ENCODE measurements at regions not wholly inside any gene's neighbourhood (a gene's known extent, or its start where the extent isn't known, plus 50 kb on each side); places are given as distances from the start of the nearest gene placed in this dataset.

DNA sequence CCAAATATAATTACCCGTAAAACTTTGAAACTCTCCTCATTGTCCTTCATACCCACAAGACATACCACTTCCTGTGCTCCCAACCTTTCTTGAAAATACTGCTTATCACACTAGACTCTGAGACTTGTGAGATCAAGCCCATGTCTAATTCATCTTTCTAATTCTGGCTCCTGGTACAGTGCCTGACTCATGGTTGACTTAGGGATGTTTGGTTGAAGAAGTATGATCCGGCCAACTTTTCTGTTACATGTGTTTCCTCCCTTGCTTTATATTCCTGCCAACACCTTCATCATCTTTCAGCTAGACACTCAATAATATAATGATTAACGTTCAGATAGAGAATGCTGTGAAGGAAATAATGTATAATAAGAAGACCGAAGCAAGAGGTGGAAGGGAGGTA, 58.2 kb downstream of the MEX3B start:
- intact Hi-C loops (cut with DNase I), result no loop called here
- Histone ChIP-seq H3K27ac (no peak overlapping the region), H3K9me3 (no peaks in the 10 kb centered on the region), H3K4me1 (ENCODE audit: insufficient read depth) (no peaks in the 10 kb centered on the region), H3K36me3 (no peaks in the 10 kb centered on the region), H3K27me3 (no peaks in the 10 kb centered on the region), H3K4me3 (no peak overlapping the region)
- no peak for DNase-seq
- 85 to 88% (median 86%) methylated on average over 4 of the region's 4 CpGs for WGBS, 3 donors
- TF ChIP-seq EP300 (IDR thresholded peaks at IDR 0.05) (no peak), POLR2A (IDR thresholded peaks at IDR 0.05) (no peak)
- TF ChIP-seq, protein P1, sequence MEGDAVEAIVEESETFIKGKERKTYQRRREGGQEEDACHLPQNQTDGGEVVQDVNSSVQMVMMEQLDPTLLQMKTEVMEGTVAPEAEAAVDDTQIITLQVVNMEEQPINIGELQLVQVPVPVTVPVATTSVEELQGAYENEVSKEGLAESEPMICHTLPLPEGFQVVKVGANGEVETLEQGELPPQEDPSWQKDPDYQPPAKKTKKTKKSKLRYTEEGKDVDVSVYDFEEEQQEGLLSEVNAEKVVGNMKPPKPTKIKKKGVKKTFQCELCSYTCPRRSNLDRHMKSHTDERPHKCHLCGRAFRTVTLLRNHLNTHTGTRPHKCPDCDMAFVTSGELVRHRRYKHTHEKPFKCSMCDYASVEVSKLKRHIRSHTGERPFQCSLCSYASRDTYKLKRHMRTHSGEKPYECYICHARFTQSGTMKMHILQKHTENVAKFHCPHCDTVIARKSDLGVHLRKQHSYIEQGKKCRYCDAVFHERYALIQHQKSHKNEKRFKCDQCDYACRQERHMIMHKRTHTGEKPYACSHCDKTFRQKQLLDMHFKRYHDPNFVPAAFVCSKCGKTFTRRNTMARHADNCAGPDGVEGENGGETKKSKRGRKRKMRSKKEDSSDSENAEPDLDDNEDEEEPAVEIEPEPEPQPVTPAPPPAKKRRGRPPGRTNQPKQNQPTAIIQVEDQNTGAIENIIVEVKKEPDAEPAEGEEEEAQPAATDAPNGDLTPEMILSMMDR (IDR thresholded peaks at IDR 0.05), result no peak

DNA sequence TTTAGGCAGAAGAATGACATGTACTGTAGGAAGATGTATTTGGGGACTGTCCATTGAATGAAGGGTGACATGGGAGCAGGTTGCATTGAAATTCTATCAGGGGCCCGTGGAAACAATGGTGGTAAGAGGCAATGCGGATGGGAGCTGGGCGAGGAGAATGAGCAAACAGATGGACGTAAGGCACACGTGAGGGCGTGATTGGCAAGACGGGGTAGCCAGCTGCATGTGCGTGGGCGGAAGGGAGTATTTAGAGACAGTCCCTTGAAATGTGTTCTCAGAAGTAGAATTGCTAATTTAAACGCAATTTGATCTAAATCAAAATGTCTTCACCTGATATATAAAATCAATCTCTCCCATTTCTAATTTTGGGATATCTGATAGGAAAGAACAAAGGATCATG, 62.3 kb downstream of the MEX3B start:
- Histone ChIP-seq H3K4me3 (no peak overlapping the region), H3K27ac (no peak overlapping the region), H3K27me3 (no peaks in the 10 kb centered on the region), H3K4me1 (ENCODE audit: insufficient read depth) (no peaks in the 10 kb centered on the region), H3K9me3 (no peaks in the 10 kb centered on the region), H3K36me3 (no peaks in the 10 kb centered on the region)
- TF ChIP-seq POLR2A (IDR thresholded peaks at IDR 0.05) (no peak), EP300 (IDR thresholded peaks at IDR 0.05) (no peak)
- TF ChIP-seq, protein P1 (IDR thresholded peaks at IDR 0.05), result no peak
- DNase-seq, result no peak
- 83 to 89% (median 89%) methylated on average over 10 of the region's 10 CpGs for WGBS, 3 donors
- intact Hi-C loops (cut with DNase I), result no loop called here

DNA sequence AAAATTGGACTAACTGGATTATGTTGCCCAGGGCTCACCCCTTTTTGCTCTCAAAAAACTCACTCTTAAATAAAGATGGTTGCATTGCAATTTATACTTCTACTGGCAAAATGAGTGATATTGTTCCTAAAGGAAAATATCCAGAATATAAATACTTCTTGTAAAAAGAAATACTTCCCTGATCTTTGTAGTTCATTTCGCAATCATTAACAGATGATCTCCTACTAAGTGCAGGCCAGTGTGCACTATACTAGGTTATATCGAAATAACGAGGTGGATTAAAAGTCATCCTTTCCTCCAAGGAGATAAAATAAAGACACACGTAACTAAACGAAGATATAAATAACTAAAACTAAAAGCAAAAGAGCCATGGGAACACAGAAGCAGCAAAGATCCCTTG, 63.0 kb downstream of the MEX3B start:
- TF ChIP-seq EP300 (IDR thresholded peaks at IDR 0.05), result no peak
- TF ChIP-seq, protein P1 (IDR thresholded peaks at IDR 0.05), result no peak
- no peak for TF ChIP-seq POLR2A (IDR thresholded peaks at IDR 0.05)
- Histone ChIP-seq H3K4me3 (no peak overlapping the region), H3K27me3 (no peaks in the 10 kb centered on the region), H3K27ac (no peak overlapping the region), H3K4me1 (ENCODE audit: insufficient read depth) (no peaks in the 10 kb centered on the region), H3K9me3 (no peaks in the 10 kb centered on the region), H3K36me3 (no peaks in the 10 kb centered on the region)
- DNase-seq, result no peak
- intact Hi-C loops (cut with DNase I), result no loop called here
- 89 to 94% (median 93%) methylated on average over 5 of the region's 5 CpGs for WGBS, 3 donors

DNA sequence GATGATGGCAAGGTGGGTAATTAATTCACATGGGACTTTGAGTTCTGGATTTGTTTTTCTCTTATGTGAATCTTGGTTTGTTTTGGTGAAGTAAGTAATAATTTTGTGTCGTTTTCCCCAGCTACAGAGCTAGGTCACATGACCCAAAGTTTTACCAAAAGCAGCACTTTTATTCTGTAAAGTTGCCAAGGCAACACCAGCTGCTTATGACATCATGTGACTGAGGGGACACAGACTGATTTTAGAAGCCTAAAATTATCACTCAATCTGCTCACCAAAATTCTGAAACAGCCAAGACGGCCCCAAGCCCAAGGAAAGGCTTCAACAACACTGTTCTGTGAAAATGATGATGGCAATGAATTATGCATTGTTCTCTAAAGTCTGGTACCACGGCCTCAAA, 63.9 kb downstream of the MEX3B start:
- H3K4me1 ChIP-seq (ENCODE audit: insufficient read depth), result no peaks in the 10 kb centered on the region
- intact Hi-C loops (cut with DNase I), result no loop called here
- WGBS, 3 donors, result 22 to 33% (median 29%) methylated on average over 3 of the region's 3 CpGs

More for the DNA sequence above, 63.9 kb downstream of the MEX3B start:
- DNase-seq, result no peak
- H3K4me3 ChIP-seq, result no peak overlapping the region
- H3K36me3 ChIP-seq, result no peaks in the 10 kb centered on the region
- H3K9me3 ChIP-seq, result no peaks in the 10 kb centered on the region
- H3K27me3 ChIP-seq, result no peaks in the 10 kb centered on the region
- TF ChIP-seq POLR2A (IDR thresholded peaks at IDR 0.05) (no peak), EP300 (IDR thresholded peaks at IDR 0.05) (no peak)
- TF ChIP-seq, protein P1 (IDR thresholded peaks at IDR 0.05), result no peak
- no peak overlapping the region for H3K27ac ChIP-seq
